Neuronal stem cell (in vitro differentiated cells): ENCODE measurements at regions not wholly inside any gene's neighbourhood (a gene's known extent, or its start where the extent isn't known, plus 50 kb on each side); places are given as distances from the start of the nearest gene placed in this dataset.

Experiments
- DNase-seq: peaks from one replicate; pipeline ENCODE4 v3.0.0-alpha.2; 2013; ENCODE audit warnings: low spot score
- H2AFZ ChIP-seq: one replicate; pipeline ENCODE4 v1.6.1; 2013; ENCODE audit warnings: mild to moderate bottlenecking, low read length, inconsistent platforms
- H2AK5ac ChIP-seq: 2 replicates; pipeline ENCODE4 v1.6.1; 2013; ENCODE audit warnings: low read depth, mild to moderate bottlenecking, inconsistent platforms, low read length, moderate library complexity, mixed read lengths
- H2BK120ac ChIP-seq: 2 replicates; pipeline ENCODE4 v1.6.1; 2013; ENCODE audit warnings: low read depth, mild to moderate bottlenecking, inconsistent platforms, low read length, moderate library complexity, mixed read lengths
- H2BK12ac ChIP-seq: one replicate; pipeline ENCODE4 v1.6.1; 2013; ENCODE audit warnings: low read length, inconsistent platforms
- H2BK15ac ChIP-seq: 2 replicates; pipeline ENCODE4 v1.6.1; 2013; ENCODE audit warnings: mild to moderate bottlenecking, low read length, inconsistent platforms, mixed read lengths
- H2BK5ac ChIP-seq: one replicate; pipeline ENCODE4 v1.6.1; 2013; ENCODE audit warnings: inconsistent platforms, mild to moderate bottlenecking, low read length, moderate library complexity
- H3K14ac ChIP-seq: one replicate; pipeline ENCODE4 v1.6.1; 2013; ENCODE audit warnings: low read length, inconsistent platforms
- H3K18ac ChIP-seq: 2 replicates; pipeline ENCODE4 v1.6.1; 2013; ENCODE audit warnings: low read length, inconsistent platforms
- H3K23ac ChIP-seq: 2 replicates; pipeline ENCODE4 v1.6.1; 2013; ENCODE audit warnings: low read depth, mild to moderate bottlenecking, mixed read lengths, low read length, inconsistent platforms; ENCODE audit not compliant: poor library complexity
- H3K27ac ChIP-seq: replicated peaks from 3 replicates; pipeline ENCODE4 v1.5.1; 2013; ENCODE audit warnings: low read length, inconsistent platforms
- H3K27me3 ChIP-seq, 3 experiments: 2 replicates each; pipeline ENCODE4 v1.6.1; 2013; ENCODE audit warnings: low read length in 3 of 3, mild to moderate bottlenecking in 2 of 3, inconsistent platforms in 1 of 3, low read depth in 1 of 3, mixed read lengths in 1 of 3, moderate library complexity in 1 of 3; ENCODE audit not compliant: control insufficient read depth in 3 of 3, insufficient read depth in 3 of 3
- H3K36me3 ChIP-seq, 2 donors: replicated peaks in 1 of 2; 2 replicates each; pipeline ENCODE4 v1.6.1; 2013; ENCODE audit warnings: low read length in 2 of 2; ENCODE audit not compliant: control insufficient read depth in 2 of 2, insufficient read depth in 2 of 2
- H3K4ac ChIP-seq: 2 replicates; pipeline ENCODE4 v1.6.1; 2013; ENCODE audit warnings: inconsistent platforms, mild to moderate bottlenecking, low read length, moderate library complexity
- H3K4me1 ChIP-seq, 2 donors: 1 replicate in 1 of 2; 2 replicates in 1 of 2; pipeline ENCODE4 v1.6.1; 2013; ENCODE audit warnings: low read length in 2 of 2, low read depth in 1 of 2; ENCODE audit not compliant: control insufficient read depth in 2 of 2, insufficient read depth in 1 of 2
- H3K4me2 ChIP-seq: one replicate; pipeline ENCODE4 v1.6.1; 2013; ENCODE audit warnings: mild to moderate bottlenecking, low read length, inconsistent platforms; ENCODE audit not compliant: insufficient read depth, poor library complexity, severe bottlenecking
- H3K4me3 ChIP-seq, 2 donors: 2 replicates each; pipeline ENCODE4 v1.5.1; 2013; ENCODE audit warnings: low read length in 2 of 2, mild to moderate bottlenecking in 2 of 2, inconsistent platforms in 1 of 2, moderate library complexity in 1 of 2
- H3K79me1 ChIP-seq: one replicate; pipeline ENCODE4 v1.6.1; 2013; ENCODE audit warnings: low read depth, mild to moderate bottlenecking, inconsistent platforms, low read length, moderate library complexity
- H3K9ac ChIP-seq: one replicate; pipeline ENCODE4 v1.6.1; 2013; ENCODE audit warnings: mild to moderate bottlenecking, low read depth, low read length, inconsistent platforms; ENCODE audit not compliant: poor library complexity
- H3K9me3 ChIP-seq, 2 donors: replicated peaks in 1 of 2; 2 replicates each; pipeline versions ENCODE3 to v1.6.1; 2013; ENCODE audit warnings: low read length in 2 of 2, mild to moderate bottlenecking in 2 of 2, inconsistent platforms in 1 of 2, low read depth in 1 of 2, mixed read lengths in 1 of 2, moderate library complexity in 1 of 2; ENCODE audit not compliant: control insufficient read depth in 2 of 2, insufficient read depth in 1 of 2
- H4K8ac ChIP-seq: one replicate; pipeline ENCODE4 v1.6.1; 2013; ENCODE audit warnings: low read depth, mild to moderate bottlenecking, inconsistent platforms, low read length, moderate library complexity
- H4K91ac ChIP-seq: one replicate; pipeline ENCODE4 v1.6.1; 2013; ENCODE audit warnings: low read length, low read depth, mild to moderate bottlenecking, inconsistent platforms; ENCODE audit not compliant: poor library complexity
- WGBS, 2 donors: extraction: QIAGEN DNeasy Blood & Tissue Kit; methylation state at CpG; one replicate each; pipeline ENCODE4 v1.1.7; 2013; ENCODE audit warnings: missing lambda C conversion rate in 2 of 2, mixed read lengths in 1 of 2; ENCODE audit not compliant: insufficient read length in 2 of 2, insufficient replicate concordance in 1 of 2; ENCODE audit errors: extremely low coverage in 2 of 2; 5-methylcytosine and 5-hydroxymethylcytosine counted together

GRCh38 chr3:8210882-8211341 lies 290.7 kb upstream of the LMCD1 start:
- Histone ChIP-seq H2BK120ac (no peak overlapping the region), H3K9ac (no peak overlapping the region), H3K4me1 (no peaks in the 10 kb centered on the region), H3K14ac (no peak overlapping the region), H3K36me3 (no peaks in the 10 kb centered on the region), H3K27ac (no peak overlapping the region), H3K79me1 (no peaks in the 10 kb centered on the region), H2AFZ (no peak overlapping the region), H3K4ac (no peak overlapping the region), H3K4me3 (no peak overlapping the region), H4K8ac (no peak overlapping the region), H4K91ac (no peak overlapping the region), H3K9me3 (no peaks in the 10 kb centered on the region), H3K18ac (no peak overlapping the region), H2BK12ac (no peak overlapping the region), H2AK5ac (no peak overlapping the region), H3K4me2 (no peak overlapping the region), H3K27me3 (no peaks in the 10 kb centered on the region), H3K23ac (no peak overlapping the region), H2BK15ac (no peak overlapping the region), H2BK5ac (no peak overlapping the region)
- DNase-seq, result no peak
- WGBS, 2 donors, result no CpG with 5 or more reads among the region's 2 CpGs

DNA sequence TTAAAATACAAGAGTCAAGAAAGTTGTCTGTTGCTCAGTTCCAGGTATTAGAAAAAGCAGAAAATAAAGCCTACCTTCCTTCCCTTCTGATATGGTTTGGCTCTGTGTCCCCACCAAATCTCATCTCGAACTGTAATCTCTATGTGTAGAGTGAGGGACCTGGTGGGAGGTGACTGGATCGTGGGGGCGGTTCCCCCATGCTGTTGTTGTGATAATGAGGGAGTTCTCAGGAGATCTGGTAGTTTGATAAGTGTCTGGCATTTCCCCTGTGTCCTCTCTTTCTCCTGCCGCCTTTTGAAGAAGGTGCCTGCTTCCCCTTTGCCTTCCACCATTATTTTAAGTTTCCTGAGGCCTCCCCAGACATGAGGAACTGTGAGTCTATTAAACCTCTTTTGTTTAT lies 288.8 kb upstream of the LMCD1 start:
- Histone ChIP-seq H3K79me1 (no peaks in the 10 kb centered on the region), H3K9me3 (no peaks in the 10 kb centered on the region), H2AFZ (no peak overlapping the region), H4K91ac (no peak overlapping the region), H3K27ac (no peak overlapping the region), H2BK12ac (no peak overlapping the region), H3K4me3 (no peak overlapping the region), H3K4me1 (no peaks in the 10 kb centered on the region), H3K14ac (no peak overlapping the region), H3K4ac (no peak overlapping the region), H3K18ac (no peak overlapping the region), H3K4me2 (no peak overlapping the region), H2BK15ac (no peak overlapping the region), H3K23ac (no peak overlapping the region), H3K9ac (no peak overlapping the region), H2BK120ac (no peak overlapping the region), H2BK5ac (no peak overlapping the region), H3K27me3 (no peaks in the 10 kb centered on the region), H4K8ac (no peak overlapping the region), H2AK5ac (no peak overlapping the region), H3K36me3 (no peaks in the 10 kb centered on the region)
- WGBS, 2 donors, result no CpG with 5 or more reads among the region's 4 CpGs
- no peak for DNase-seq

- WGBS, 2 donors, result no CpG with 5 or more reads among the region's 1 CpG
- Histone ChIP-seq H2BK120ac (no peak overlapping the region), H4K8ac (no peak overlapping the region), H3K79me1 (no peaks in the 10 kb centered on the region), H2BK5ac (no peak overlapping the region), H3K4me3 (no peak overlapping the region), H3K4me1 (no peaks in the 10 kb centered on the region), H3K14ac (no peak overlapping the region), H3K27ac (no peak overlapping the region), H2AFZ (no peak overlapping the region), H3K23ac (no peak overlapping the region), H2AK5ac (no peak overlapping the region), H4K91ac (no peak overlapping the region), H3K27me3 (no peaks in the 10 kb centered on the region), H3K36me3 (no peaks in the 10 kb centered on the region), H3K18ac (no peak overlapping the region), H2BK15ac (no peak overlapping the region), H2BK12ac (no peak overlapping the region), H3K9me3 (no peaks in the 10 kb centered on the region), H3K9ac (no peak overlapping the region), H3K4me2 (no peak overlapping the region), H3K4ac (no peak overlapping the region)
- DNase-seq, result no peak
Observed at GRCh38 chr3:8213286-8213685, 288.3 kb upstream of the LMCD1 start.

DNA sequence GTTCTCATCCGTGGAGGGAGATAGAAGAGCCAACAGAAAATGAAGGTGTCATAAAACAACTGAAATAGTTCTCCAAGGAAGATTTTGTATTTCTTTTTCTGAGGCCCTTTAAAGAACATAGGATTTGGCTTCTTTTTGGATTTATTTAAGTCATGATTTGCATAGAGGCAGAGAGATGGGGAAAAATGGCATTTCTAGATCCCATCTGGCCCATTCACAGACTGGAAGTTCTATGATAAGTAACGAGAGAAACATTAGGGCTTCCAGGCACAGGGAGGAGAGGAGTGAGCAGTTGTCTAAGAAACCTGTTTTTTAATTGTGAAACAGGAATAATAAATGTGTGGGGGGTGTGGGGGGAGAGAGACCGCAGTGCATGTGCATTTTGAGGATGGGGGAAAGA lies 285.8 kb upstream of the LMCD1 start:
- DNase-seq, result no peak
- H2BK12ac ChIP-seq, result no peak overlapping the region
- no peak overlapping the region for H4K91ac ChIP-seq
- no peak overlapping the region for H3K4me2 ChIP-seq
- no peak overlapping the region for H2BK15ac ChIP-seq
- no peaks in the 10 kb centered on the region for H3K27me3 ChIP-seq
- no peak overlapping the region for H4K8ac ChIP-seq
- no peak overlapping the region for H2BK120ac ChIP-seq
- no peak overlapping the region for H2AFZ ChIP-seq
- H3K4me3 ChIP-seq, result no peak overlapping the region
- no peak overlapping the region for H3K18ac ChIP-seq
- no peaks in the 10 kb centered on the region for H3K36me3 ChIP-seq
- peaks cover 0 to 2% of the 10 kb centered on the region in 2 donors for H3K9me3 ChIP-seq
- H3K27ac ChIP-seq, result no peak overlapping the region
- H3K4me1 ChIP-seq, result no peaks in the 10 kb centered on the region
- H3K9ac ChIP-seq, result no peak overlapping the region
- no peak overlapping the region for H3K4ac ChIP-seq
- no peak overlapping the region for H3K23ac ChIP-seq
- H2AK5ac ChIP-seq, result no peak overlapping the region
- no peak overlapping the region for H2BK5ac ChIP-seq
- H3K79me1 ChIP-seq, result no peaks in the 10 kb centered on the region
- H3K14ac ChIP-seq, result no peak overlapping the region
- 100% methylated on average over 1 of the region's 3 CpGs; no CpG with 5 or more reads in 1 of the 2 donors for whole genome bisulfite sequencing, 2 donors
